NCI-H226 (cell line): ENCODE measurements at regions not wholly inside any gene's neighbourhood (a gene's known extent, or its start where the extent isn't known, plus 50 kb on each side); places are given as distances from the start of the nearest gene placed in this dataset.

Experiments
- DNase-seq: peaks from one replicate; pipeline ENCODE4 v3.0.0-alpha.2; 2015

- DNase-seq: no peak
These were observed 270.8 kb upstream of the PPFIA2 start for GRCh38 chr12:82029936-82030335.

GRCh38 chr12:82028772-82029171, 269.6 kb upstream of the PPFIA2 start:
- DNase-seq: no peak

DNA sequence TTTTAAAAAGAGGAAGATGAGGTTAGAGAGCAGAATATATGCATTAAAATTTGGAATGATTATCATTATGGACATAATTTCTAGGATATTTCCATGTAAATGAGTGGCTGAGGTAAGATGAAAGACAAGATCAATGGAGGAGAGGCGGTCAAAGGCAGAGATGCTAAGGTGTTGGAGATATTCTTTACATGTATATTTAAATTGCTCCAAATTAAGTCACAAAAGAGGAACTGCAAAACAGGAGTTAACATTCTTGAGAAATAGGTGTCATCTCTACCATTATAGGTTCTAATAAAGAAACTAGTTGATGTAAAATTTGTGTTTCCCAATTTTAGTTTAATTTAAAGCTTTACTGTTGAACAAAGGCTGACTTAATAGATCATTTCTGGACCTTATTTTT, 268.5 kb upstream of the PPFIA2 start:
- DNase-seq: no peak

GRCh38 chr12:82025462-82025861, 266.3 kb upstream of the PPFIA2 start:
- DNase-seq: no peak

- no peak for DNase-seq
These were observed 260.4 kb upstream of the PPFIA2 start for GRCh38 chr12:82019533-82019932.

DNA sequence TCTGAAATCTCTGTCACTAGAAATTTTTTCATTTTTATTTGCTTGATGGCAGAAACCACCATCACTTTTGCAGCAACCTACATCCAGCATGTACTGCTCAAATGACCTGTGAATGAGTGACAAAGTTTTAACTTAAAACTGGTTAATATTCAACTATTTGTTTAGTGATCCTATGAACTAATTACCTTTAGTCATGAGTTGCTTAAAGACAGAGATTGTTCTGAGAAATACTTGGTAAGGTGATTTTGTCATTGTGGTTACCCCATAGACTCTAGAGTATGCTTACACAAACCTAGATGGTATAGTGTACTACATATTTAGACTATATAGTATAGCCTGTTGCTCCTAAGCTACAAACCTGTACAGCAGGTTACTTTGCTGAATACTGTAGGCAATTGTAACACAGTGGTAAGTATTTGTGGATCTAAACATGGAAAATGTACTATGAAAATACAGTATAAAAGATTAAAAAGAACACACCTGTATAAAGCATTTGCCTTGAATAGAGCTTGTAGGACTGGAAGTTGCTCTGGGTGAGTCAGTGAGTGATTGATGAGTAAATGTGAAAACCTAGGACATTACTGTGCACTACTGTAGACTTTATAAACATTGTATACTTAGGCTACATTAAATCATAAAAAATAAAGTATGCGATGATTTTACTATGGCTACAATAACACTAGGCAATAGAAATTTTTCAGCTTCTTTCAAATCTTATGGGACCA, 256.6 kb upstream of the PPFIA2 start:
- no peak for DNase-seq

GRCh38 chr12:82012176-82012575, 253.0 kb upstream of the PPFIA2 start:
- no peak for DNase-seq

GRCh38 chr12:82009524-82009923, 250.4 kb upstream of the PPFIA2 start:
- no peak for DNase-seq

DNA sequence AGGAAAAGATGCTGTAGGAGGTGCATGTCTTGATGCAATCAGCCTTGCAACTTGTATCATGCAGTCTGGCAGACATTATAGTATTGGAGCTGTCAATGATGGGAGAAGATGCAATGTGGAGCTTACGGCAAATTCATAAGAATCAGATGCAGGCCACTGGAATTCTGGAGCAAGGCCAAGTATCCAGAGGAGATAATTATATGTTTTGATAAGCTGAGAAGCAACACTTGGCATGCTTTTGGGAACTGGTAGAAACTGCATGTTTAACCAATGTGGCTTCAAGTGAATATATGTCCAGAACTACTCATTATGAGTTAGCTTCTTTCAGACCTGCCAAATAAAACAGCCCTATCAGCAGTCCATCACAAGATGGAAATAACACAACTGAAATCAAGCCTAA, 249.1 kb upstream of the PPFIA2 start:
- no peak for DNase-seq

- peak; percentile 42 for DNase-seq
These were observed 239.7 kb upstream of the PPFIA2 start for GRCh38 chr12:81998761-81999378.

GRCh38 chr12:81992461-81992860, 233.3 kb upstream of the PPFIA2 start:
- no peak for DNase-seq

GRCh38 chr12:81991868-81992267, 232.7 kb upstream of the PPFIA2 start:
- DNase-seq: no peak

DNA sequence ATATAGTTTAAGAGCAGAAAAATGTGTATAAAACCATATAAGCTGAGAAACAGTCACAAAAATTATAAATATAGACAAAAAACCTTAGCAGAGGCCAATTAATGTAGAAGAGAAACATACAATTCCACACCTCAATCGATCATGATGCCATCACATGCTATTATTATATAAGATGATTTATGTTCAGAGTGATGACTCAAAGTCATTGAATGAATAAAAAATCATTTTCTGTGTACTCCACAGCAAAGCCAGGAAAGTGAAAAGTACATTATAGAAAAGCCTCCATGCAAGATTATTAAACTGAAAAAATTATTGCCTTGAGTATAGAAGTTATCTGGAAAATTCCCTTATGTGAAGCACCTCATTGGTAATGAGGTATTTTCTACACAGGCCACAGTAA, 229.2 kb upstream of the PPFIA2 start:
- no peak for DNase-seq

DNA sequence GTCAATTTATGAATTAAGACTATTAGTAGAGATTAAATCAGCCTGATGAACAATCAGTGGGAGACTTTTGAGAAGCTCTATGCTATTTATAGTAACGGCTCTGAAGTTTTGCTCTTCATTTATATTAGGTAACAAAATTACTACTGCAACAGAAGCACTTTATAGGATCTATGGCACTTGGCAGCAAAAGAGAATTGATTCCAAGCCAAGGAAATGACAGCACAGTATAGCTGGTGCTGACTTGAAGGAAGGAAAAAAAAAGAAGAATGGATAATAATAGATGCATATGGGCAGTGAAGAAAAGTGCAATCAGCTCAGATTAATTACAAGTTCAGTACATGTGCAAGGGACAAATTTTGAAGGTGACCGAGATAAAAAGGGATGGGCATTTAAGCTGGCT, 228.2 kb upstream of the PPFIA2 start:
- DNase-seq: no peak

- DNase-seq: peak; percentile 48
These were observed 217.5 kb upstream of the PPFIA2 start for GRCh38 chr12:81976661-81977060.

DNA sequence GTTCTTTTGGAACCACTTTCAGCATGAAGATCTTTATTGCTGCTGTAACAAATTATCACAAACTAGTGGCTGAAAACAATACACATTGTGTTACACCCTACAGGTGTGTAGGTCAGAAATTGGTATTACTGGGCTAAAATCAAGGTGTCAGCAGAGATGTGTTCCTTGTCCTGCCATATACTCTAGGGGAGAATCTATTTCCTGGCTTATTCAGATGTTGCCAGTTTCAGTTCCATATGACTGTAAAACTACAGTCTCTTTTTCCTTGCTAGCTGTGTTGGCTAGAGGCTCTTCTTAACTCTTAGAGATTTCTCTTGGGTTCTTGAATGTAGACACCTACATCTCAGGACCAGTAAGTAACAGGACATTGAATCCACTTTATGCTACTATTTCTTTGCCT, 215.6 kb upstream of the PPFIA2 start:
- no peak for DNase-seq

DNA sequence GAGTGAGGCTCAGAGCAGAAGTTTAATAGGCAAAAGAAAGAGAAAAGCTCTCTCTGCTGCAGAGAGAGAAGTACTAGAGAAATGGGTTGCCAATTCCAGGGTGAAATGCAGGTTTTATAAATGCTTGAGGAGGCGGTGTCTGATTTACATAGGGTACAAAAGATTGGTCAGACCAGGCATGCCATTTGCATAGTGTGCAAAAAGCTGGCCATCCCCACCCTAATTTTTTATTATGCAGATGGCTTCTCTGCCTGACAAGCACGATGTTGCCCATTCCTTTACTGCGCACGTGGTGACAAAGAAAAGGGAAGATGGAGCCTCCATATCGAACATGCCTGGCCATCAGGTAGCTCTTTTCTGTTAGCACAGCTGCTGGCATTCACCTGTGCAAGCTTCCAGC, 209.3 kb upstream of the PPFIA2 start:
- DNase-seq: no peak

DNA sequence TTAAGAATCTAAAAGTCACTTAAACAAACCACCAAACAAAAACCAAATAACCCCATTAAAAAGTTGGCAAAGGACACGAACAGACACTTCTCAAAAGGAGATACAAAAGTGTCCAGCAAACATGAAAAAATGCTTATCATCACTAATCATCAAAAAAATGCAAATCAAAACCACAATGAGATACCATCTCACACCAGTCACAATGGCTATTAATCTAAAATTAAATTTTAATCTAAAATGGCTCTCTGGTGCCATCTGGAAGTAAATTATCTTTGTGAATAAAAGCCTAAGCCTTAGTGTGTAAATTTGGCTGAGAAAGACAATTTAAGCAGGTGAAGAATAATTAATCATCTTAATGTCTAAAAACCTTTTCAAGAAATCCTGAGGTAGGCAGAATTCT, 204.5 kb upstream of the PPFIA2 start:
- DNase-seq: no peak

GRCh38 chr12:81963026-81963425, 203.9 kb upstream of the PPFIA2 start:
- no peak for DNase-seq

GRCh38 chr12:81962126-81962856, 203.1 kb upstream of the PPFIA2 start:
- no peak for DNase-seq

- DNase-seq: no peak
These were observed 199.3 kb upstream of the PPFIA2 start for GRCh38 chr12:81958406-81958805.

DNA sequence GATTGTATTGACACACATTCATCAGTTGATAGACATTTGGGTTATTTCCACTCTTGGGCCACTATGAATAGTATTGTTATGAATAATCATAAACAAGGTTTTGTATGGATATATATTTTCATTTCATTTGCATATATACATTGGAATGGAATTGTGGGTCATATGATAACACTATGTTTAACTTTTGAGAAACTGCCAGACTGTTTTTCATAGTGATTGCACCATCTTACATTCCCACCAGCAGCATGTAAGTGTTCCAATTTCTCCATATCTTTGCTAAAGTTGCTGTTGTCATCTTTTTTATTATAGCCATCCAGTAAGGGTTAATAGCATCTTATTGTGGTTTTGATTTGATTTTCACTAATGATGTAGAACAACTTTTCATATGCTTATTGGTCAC, 198.5 kb upstream of the PPFIA2 start:
- peak; percentile 17 for DNase-seq

GRCh38 chr12:81956468-81956860, 197.3 kb upstream of the PPFIA2 start:
- no peak for DNase-seq

- no peak for DNase-seq
These were observed 194.4 kb upstream of the PPFIA2 start for GRCh38 chr12:81953541-81953940.
